D721Med (cell line): ENCODE measurements at regions not wholly inside any gene's neighbourhood (a gene's known extent, or its start where the extent isn't known, plus 50 kb on each side); places are given as distances from the start of the nearest gene placed in this dataset.

ENCODE experiments used
- DNase-seq: peaks from one replicate; pipeline ENCODE4 v3.0.0; 2011; ENCODE audit warnings: low spot score; ENCODE audit not compliant: insufficient read length
- FAIRE-seq: peaks from 2 replicates; lab custom pipeline; 2011; peaks lifted over from hg19 to GRCh38; lab: Jason Lieb, UNC
- CTCF ChIP-seq: IDR thresholded peaks from 2 replicates; pipeline ENCODE4 v1.5.1; 2012; ENCODE audit warnings: mild to moderate bottlenecking, control low read depth; ENCODE audit not compliant: insufficient read depth; ENCODE audit errors: missing control alignments

- FAIRE-seq = no peak
- DNase-seq = no peak
Measured at GRCh38 chr3:159766563-159767185, 222.0 kb upstream of the IL12A start.

GRCh38 chr3:159770998-159771397 is 217.6 kb upstream of the IL12A start:
- FAIRE-seq = no peak
- no peak for TF ChIP-seq CTCF
- DNase-seq = no peak

More at GRCh38 chr3:159766563-159767185, 222.0 kb upstream of the IL12A start:
- no peak for TF ChIP-seq CTCF

GRCh38 chr3:159771865-159772611 is 216.6 kb upstream of the IL12A start:
- TF ChIP-seq CTCF = no peak

GRCh38 chr3:159773706-159774105 is 214.9 kb upstream of the IL12A start:
- TF ChIP-seq CTCF = no peak
- FAIRE-seq (no peak), DNase-seq (no peak)

More at GRCh38 chr3:159771865-159772611, 216.6 kb upstream of the IL12A start:
- DNase-seq = no peak
- FAIRE-seq = no peak

GRCh38 chr3:159775372-159775961 is 213.2 kb upstream of the IL12A start:
- FAIRE-seq (no peak), DNase-seq (no peak)
- TF ChIP-seq CTCF = no peak

GRCh38 chr3:159776779-159777178 is 211.9 kb upstream of the IL12A start:
- FAIRE-seq (no peak), DNase-seq (no peak)
- TF ChIP-seq CTCF = no peak
